HG02852 (cell line): ENCODE measurements at regions not wholly inside any gene's neighbourhood (a gene's known extent, or its start where the extent isn't known, plus 50 kb on each side); places are given as distances from the start of the nearest gene placed in this dataset.

Experiments used
- ATAC-seq: cut with Tn5 transposase; IDR thresholded peaks from one replicate; pipeline ENCODE4 v1.9.1; 2021; ENCODE audit warnings: mild to moderate bottlenecking, moderate library complexity; ENCODE audit not compliant: unreplicated experiment

DNA sequence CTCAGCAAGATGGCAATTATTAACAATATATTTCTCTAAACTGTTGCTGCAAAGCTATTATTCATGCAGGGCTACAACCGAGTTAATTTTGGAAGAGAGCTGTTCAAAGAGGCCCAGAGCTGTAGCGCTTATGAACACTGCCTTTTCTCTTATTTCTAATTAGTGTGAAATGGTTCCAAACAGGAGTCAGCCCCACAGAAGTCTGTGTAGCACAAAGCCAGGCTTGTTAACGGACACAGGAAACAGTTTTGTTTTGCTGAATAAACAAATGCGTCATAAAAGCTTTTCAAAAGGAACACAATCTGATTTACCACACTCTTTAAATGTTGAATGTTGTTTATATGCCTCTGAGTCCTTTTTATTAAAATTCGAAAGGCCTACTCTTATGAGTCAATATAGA, 396.5 kb downstream of the ANXA1 start:
- no peak for ATAC-seq

DNA sequence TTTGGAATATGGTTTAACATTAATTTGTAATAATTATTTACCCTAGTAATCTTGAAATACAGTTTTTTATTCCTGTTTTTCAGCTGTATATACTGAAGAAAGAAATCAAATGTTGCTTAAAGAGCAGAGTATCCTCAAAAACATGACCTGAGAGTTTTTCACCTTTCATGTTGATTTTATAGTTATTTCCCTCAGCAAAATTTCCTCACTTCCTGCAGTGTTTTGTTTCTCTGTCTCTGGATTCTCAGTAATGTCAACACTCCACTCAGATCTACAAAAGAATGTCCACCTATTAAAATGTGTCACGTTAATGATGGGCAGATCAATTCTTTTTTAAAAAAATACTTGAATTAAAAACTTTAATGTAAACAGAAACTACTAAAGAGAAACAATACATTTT, 398.3 kb downstream of the ANXA1 start:
- no peak for ATAC-seq

DNA sequence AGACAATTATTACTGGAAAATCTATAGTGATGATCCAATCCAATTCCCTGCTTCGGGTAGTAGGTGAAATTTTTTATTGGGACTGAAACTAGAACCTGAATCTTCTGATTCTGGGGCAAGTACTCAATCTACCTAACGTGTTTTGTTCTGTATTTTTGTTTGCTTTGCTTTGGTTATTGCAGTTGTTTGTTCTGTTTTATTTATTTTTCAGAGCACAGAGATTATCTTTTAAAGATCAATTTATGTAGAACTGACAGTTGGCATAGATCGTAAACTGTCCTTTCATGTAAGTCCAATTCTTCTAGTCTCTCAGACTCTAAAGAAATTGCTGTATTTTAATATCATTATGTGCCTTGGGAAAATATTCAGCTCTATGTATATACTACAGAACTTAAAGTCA, 401.6 kb downstream of the ANXA1 start:
- no peak for ATAC-seq

DNA sequence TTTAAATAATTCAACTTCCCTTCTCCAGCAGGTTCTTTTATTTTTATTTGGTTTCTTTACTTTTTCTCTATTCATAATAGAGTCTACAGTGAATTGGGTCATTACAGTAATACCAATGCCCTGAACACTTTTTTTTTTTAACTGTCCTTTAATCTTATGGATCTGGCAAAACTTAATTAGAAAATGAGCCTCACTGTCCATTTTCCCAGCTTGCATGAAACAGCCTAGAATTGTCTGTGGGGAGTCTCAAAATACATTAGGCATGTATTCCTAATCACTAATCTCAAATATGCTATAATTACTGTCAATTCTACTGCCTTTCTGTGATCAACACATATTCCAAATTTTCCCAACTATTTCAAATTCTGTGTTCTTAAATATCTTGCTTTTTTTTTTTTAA, 406.8 kb downstream of the ANXA1 start:
- ATAC-seq: no peak

DNA sequence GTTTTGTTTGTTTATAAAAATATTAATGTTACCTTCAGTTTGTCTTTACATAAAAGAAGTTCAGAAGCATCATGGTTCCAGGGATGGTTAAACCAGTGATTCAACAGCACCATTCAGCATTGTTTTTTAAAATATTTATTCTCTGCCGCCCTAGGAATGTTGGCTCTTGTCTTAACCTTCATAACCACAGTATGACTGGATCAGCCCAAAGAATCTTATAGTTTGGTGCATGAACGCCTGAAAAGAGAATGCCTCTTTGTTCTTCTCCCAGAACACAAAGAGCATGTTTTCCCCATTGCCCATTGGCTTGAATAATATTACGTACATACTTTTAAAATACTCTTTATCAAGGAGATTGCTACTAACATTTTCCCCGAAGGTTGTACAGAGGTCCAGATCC, 413.4 kb downstream of the ANXA1 start:
- no peak for ATAC-seq

DNA sequence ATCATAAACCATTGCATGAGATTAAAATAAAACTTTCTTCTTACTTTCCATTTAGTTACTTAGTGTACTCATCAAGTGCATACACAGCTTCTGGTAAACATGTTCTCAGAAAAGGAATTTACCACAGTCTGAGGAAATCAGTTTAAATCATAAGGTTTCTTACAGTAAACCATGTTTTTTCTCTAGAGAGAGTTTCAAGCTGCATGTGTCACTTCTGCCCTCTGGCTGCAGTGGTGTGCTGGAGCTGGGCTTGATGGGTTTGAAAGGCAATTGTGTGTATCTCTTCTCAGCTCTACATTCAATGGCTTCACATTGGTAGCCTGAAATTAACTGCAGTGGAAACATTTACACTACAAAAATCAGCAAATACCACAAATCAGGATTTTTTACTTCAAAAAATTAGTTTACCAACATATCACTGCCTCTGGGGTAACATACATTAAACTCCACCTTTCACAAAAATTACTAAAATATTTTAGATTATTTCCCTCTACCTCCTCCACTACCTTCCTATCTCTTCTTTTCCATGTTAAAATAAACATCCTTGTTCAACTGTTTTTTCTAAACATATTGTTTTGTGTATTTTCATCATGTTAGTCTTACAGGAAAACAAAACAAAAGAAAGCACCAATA, 414.3 kb downstream of the ANXA1 start:
- ATAC-seq: no peak

DNA sequence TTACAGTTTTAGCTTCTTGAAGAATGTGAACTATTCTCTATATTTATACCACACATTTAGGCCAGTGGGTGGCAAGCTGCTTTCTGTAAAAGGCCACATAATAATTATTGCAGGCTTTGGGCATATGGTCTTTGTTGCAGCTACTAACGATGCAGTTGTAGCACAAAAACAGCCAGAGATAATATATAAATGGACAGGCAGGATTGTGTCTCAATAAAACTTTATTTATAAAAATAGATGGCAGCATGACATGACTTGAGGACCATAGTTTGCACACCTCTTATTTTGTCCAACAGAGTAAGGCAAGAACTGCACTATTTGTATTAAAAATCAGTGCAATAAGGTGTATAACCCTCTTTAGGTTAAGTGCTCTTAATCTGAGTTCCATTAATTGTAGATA, 415.0 kb downstream of the ANXA1 start:
- ATAC-seq: no peak

DNA sequence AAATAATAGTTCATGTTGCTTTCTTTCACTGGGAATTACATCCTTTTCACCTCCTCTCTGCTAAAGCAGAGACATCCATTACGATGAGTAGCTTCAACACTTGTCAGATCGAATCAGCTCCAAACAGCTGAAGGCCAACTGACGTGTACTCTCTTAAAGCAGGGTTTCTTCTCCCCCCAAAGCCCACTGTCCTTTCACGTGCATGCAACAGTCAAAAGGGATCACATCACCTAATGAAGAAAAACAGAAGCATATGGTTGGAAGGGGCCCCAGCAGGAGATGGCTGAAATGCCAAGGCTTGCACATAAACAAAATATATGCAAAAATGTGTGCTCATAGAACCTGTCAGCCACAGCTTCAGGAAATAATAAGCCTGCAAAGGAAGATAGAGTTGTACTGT, 421.6 kb downstream of the ANXA1 start:
- ATAC-seq: no peak

DNA sequence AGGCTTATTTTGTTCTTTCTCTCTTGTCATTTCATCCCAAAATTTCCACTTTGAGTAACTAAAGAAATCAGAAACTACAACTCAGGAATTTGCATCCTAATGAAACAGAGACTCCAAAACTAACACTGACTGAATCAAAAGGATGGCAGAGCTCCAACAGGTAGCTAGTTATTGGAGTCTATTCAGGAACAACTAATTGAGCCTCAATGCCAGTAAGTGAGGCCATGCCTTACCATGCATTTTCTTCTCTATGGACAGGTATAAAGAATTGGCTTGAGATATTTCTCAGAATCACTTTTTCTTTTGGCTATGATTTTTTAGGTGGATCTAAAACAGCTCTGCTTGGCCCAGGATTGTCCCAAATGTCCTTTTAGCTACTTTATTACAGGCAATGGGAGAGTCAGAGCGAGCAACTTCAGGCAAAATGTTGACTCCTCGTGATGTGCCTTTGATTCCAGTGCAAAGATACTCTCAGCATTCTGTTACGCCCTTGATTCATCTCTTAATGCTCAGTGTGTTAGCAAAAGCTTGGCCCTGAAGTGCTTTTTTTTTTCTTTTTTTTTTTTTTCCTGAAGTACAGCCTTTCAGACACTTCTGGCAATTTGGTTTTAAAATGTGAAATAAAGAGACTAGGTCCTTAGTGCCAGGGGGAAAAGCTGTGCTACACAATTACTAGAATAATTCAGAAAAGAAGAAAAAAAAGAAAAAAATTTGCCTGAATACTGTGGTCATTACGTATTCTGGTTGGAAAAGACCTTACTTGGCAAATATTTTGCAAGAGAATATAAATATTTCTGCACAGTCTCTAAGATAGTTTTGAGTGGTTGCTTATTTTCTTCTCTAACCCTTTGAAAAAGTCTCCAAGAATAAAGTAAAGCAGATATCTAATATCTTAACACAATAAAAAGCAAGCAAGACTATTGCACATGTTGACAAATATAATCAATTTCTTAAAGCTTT, 423.7 kb downstream of the ANXA1 start:
- no peak for ATAC-seq

DNA sequence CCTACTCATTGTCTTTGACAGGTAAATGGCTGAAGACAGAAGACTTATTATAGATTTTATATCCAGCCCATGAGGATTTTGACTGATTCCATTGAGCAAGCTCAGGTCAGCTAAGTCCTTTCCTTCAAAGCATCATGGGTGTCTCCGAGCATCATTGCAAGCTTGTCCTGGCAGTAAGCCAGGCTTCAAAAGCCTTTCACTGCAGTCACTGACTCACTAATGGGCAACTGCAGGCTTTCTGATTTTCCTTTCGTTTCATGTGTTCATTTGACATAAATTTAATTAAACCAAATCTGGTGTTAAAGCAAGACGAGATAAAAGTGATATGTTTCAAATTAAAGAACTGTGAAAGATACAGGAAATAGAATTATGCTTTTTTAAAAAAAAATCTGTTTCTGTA, 426.2 kb downstream of the ANXA1 start:
- ATAC-seq: no peak

DNA sequence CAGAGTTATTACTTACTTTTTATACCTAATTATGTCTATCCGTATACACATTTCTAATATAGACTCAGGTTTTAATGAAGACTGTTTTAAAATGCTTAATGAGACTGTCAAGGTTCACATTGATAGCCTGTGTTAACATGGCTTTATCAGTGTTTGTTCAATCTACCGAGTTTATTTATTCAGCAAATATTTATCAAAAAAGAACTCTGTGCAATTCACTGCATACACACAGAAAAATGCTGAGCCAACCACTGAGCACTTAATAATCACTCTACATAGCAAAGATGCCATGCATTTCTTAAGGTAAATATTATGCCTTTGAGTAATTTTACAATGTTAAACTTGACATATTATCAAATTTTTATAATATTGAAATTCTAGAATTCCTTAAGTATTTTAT, 428.2 kb downstream of the ANXA1 start:
- ATAC-seq: no peak

DNA sequence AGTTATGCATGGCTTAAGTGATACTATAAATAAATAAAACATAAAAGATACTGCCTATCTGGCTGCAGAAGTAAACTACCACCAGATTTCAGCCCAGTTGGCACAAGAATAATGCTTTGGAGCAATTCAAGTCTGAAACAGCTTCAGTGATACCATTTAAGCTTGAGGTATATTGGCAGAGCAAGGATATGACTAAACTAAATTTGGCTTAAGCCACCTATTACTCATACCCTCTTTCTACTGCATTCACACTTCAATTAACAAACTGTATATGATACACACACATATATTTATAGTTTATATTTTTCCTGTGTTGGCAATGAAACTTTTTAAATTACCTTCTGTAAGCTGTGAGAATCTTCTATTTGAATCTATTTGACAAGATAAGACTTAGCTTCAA, 431.9 kb downstream of the ANXA1 start:
- ATAC-seq: no peak

DNA sequence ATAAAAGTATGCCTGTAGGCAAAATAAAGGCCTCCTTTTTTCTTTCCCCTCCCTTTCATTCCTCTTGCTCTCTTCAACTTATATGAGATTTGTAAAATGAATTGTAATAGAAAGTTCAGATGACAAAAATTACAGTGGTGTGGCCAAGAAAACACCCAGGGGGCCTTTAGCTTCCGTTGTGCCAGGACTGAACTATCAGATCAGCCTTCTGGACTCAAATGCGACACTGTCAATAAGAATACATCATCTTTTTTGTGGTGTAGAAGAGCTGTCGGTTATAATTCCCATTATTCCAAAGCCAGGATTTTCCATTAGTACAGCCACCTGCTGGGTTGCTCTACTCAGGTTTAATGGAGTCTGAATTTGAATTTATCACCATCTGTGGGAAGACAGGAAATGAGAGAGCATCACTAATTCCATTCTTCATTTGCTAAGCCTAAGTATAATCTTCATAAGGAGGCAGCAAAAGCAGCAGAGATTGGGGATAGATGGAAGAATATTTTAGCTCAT, 443.4 kb downstream of the ANXA1 start:
- ATAC-seq: no peak

DNA sequence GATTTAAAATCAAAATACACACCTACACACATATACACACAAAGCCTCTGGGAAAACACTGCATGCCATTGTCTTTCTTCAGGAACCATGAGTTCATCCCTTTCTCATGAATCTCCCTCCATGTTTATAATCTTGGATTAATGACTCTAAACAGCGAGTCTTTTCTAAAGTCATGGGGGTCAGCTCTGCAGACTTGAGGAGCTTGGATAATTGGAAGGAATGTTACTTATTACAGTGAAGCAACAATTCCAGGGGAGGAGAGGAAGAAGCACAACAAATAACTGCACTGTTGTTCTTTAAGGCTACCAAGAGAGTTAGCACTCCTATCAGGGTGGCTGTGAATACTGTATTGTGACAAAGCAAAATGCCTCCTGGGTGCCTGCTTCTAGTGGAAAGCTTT, 444.7 kb downstream of the ANXA1 start:
- no peak for ATAC-seq

DNA sequence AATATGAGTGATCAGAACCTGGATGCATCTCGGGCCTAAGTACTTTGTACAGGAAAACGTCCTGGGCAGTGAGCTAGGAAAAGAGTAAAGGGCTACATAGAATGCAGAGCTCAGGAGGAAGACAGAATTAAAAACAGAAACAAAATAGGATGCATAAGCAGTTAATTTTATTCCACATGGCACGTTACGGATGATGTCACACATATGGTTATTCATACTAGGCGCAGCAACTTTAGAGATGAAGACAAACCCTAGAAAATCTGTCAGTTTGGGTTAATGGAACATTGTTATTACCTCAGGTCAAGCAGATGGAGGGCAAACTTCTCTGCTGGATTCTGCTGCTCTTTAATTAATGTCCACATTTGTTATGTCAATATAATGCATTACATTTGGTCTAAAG, 445.4 kb downstream of the ANXA1 start:
- ATAC-seq: no peak

DNA sequence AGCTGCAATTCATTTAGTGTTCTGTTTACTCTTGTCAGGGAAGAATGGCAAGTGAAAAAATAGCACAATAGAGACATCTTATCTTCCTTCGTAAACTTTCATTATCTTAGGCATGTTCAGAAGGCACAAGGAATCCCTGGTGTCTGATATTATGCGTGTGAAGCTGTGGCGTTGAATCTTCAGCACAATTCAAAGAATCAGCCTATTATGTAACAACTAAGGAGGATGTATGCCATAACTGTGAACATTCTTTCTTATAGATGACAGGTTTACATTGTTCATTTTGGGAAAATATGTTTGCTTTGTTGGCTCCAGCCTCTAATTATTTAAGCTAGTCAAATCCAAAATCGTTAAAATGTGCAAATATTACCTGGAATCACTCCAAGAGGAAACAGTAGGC, 446.1 kb downstream of the ANXA1 start:
- ATAC-seq: no peak

DNA sequence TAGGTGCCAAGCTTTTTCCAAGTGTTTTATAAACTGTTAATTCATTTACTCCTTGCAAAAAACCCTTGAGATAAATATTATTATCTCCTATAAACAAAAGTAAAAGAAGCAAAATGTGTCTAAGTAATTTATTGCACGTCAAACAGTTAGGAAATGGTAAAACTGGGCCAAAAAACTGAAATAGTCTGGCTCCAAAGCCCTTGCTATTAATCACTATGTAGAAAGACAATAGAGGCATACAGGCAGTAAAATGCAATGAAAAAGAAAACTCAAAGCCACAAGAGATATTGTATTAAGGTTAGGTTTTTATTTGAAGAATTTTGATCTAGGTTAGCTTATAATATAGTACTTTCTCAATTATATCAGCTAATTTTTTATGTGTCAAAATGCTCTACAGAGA, 457.7 kb downstream of the ANXA1 start:
- no peak for ATAC-seq

DNA sequence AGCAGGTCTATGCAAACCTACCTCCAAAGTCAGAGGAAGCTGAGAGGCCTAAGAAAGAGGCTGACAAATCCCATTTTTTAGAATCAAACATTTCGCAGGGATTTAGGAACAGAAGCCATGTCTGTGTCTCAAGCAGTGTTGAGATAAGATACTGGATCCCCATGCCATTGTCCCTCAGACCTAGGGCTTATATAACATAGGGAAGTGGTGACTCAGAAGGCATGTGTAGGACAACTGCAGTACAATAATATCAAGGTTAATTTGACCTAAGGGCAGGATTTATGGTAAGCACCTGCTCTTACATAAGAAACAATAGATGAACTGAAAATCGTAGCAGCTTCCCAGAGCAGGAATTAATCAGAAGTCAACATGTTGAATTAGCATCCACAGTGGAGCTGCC, 459.4 kb downstream of the ANXA1 start:
- ATAC-seq: no peak

DNA sequence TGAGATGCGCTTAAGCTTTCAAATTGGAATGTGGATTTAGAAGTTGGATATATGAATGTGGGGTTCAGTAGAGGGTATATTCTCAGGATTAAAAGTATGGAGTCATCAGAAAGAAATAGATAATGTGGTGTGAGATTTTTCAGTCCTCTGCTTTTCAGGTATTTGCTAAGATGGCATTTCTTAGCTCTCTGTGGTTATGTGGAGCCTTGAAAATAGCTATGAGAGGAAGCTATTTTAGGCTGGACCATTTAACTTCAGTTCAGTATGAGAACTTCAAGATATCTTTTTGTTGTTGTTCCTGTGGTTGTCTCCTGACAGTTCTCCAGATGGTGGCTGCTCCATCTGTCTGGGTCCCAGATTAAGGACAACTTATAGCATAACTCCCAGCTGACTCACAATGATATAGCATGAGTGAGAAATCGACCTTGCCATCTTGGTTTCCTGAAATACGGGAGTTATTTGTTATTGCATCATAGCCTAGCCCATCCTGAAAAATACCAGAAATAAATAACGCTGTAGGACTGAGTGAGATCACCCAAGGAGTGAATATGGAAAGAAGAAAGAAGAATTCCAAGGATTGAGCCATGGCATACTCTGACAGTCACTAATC, 461.5 kb downstream of the ANXA1 start:
- no peak for ATAC-seq

DNA sequence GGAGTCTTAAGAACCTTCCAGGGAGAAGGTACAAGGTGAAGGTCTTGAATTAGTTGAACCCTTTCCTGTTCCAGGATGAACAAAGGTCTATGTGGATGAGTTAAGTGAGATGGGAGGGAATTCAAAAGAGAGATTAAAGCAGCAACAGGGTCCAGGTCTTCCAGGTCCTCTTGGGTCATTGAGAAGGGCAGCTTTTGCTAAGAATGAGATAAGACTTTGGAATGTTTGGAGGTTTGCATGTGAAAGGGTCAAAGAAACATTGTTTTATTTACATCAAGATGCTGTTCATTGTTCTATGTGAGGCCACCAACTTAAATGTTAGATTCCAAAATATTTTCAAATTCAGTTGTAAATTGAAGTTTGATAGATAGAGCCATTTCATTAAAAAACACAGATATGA, 463.9 kb downstream of the ANXA1 start:
- no peak for ATAC-seq

DNA sequence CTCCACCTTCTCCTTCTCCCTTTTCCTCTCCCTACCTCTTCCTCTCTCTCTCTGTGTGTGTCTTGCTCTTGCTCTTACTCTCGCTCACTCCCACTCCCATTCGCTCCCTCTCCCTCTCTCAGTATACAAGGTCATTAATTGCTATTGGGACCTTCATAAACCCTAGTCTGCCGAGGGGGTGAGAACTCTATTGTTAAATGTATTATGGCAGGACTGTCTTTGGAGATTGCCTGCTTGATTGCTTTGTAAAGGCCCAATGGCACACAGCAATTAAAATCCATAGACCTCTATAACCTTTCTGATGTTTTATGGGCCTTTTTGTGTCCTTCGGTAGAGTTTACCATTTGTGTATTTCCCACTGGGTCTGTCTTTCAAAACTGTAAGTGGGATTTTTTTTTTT, 465.9 kb downstream of the ANXA1 start:
- no peak for ATAC-seq

DNA sequence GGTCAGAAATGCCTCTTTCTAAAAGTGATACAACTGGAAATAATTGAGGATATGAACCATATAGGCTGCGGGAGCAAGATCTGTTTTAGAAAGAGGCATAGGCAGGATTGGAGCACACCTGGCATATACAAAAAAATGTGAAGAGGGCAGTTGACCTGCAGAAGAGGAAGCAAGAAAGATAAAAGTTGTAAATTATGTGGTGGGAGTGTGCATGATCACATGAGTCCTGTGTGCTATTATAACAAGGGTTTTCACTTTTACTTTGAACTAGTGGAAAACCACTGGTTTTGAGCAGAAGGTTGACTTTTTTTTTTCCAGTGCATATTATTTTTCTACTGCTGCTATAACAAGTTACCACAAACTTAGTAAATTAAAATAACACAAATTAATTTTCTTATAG, 489.3 kb downstream of the ANXA1 start:
- peak; percentile 64 for ATAC-seq
